HG03460 (cell line): ENCODE measurements at regions not wholly inside any gene's neighbourhood (a gene's known extent, or its start where the extent isn't known, plus 50 kb on each side); places are given as distances from the start of the nearest gene placed in this dataset.

Experiments
- ATAC-seq: cut with Tn5 transposase; IDR thresholded peaks from one replicate; pipeline ENCODE4 v1.9.1; 2021; ENCODE audit not compliant: unreplicated experiment

- no peak for ATAC-seq
Measured at GRCh38 chr9:90035471-90035870, 430.7 kb downstream of the GADD45G start.

- ATAC-seq = no peak
Measured at GRCh38 chr9:90037146-90037797, 432.5 kb downstream of the GADD45G start.

- ATAC-seq = no peak
Measured at GRCh38 chr9:90038763-90039162, 434.0 kb downstream of the GADD45G start.

GRCh38 chr9:90044263-90044662 is 439.5 kb downstream of the GADD45G start:
- ATAC-seq = no peak

- no peak for ATAC-seq
Measured at GRCh38 chr9:90044710-90045151, 439.9 kb downstream of the GADD45G start.

- no peak for ATAC-seq
Measured at GRCh38 chr9:90046317-90046861, 441.6 kb downstream of the GADD45G start.

- ATAC-seq = no peak
Measured at GRCh38 chr9:90047828-90048227, 443.0 kb downstream of the GADD45G start.

- ATAC-seq = no peak
Measured at GRCh38 chr9:90052366-90052765, 447.6 kb downstream of the GADD45G start.

GRCh38 chr9:90053027-90053426 is 448.2 kb downstream of the GADD45G start:
- ATAC-seq = no peak

- ATAC-seq = no peak
Measured at GRCh38 chr9:90054810-90055209, 450.0 kb downstream of the GADD45G start.

- ATAC-seq = no peak
Measured at GRCh38 chr9:90055226-90055625, 450.4 kb downstream of the GADD45G start.

GRCh38 chr9:90057361-90057760 is 452.5 kb downstream of the GADD45G start:
- ATAC-seq = no peak

- no peak for ATAC-seq
Measured at GRCh38 chr9:90058182-90058763, 453.5 kb downstream of the GADD45G start.

GRCh38 chr9:90059436-90059835 is 454.6 kb downstream of the GADD45G start:
- no peak for ATAC-seq

- ATAC-seq = no peak
Measured at GRCh38 chr9:90060256-90060655, 455.4 kb downstream of the GADD45G start.

GRCh38 chr9:90061187-90061586 is 456.4 kb downstream of the GADD45G start:
- no peak for ATAC-seq

- ATAC-seq = no peak
Measured at GRCh38 chr9:90062982-90063381, 458.2 kb downstream of the GADD45G start.

- no peak for ATAC-seq
Measured at GRCh38 chr9:90064248-90064647, 459.4 kb downstream of the GADD45G start.

- ATAC-seq = no peak
Measured at GRCh38 chr9:90064971-90065370, 460.2 kb downstream of the GADD45G start.

GRCh38 chr9:90065851-90066250 is 461.0 kb downstream of the GADD45G start:
- ATAC-seq = no peak

GRCh38 chr9:90069085-90069484 is 464.3 kb downstream of the GADD45G start:
- ATAC-seq = no peak

- no peak for ATAC-seq
Measured at GRCh38 chr9:90070056-90070455, 465.2 kb downstream of the GADD45G start.

GRCh38 chr9:90070469-90070868 is 465.7 kb downstream of the GADD45G start:
- no peak for ATAC-seq
